ENCODE measurements at regions not wholly inside any gene's neighbourhood (a gene's known extent, or its start where the extent isn't known, plus 50 kb on each side); places are given as distances from the start of the nearest gene placed in this dataset.

- DNase-seq = no peak
Measured at GRCh38 chr3:117417411-117417810, 707.8 kb downstream of the TUSC7 start.

- DNase-seq = no peak
Measured at GRCh38 chr3:117427081-117427480, 717.5 kb downstream of the TUSC7 start.

- DNase-seq = no peak
Measured at GRCh38 chr3:117433427-117433826, 723.8 kb downstream of the TUSC7 start.

- no peak for DNase-seq
Measured at GRCh38 chr3:117434661-117435412, 725.3 kb downstream of the TUSC7 start.

- DNase-seq = no peak
Measured at GRCh38 chr3:117435506-117435905, 725.9 kb downstream of the TUSC7 start.

GRCh38 chr3:117439812-117440211 is 730.2 kb downstream of the TUSC7 start:
- DNase-seq = no peak

GRCh38 chr3:117441851-117442250 is 732.3 kb downstream of the TUSC7 start:
- no peak for DNase-seq

GRCh38 chr3:117442566-117442965 is 733.0 kb downstream of the TUSC7 start:
- no peak for DNase-seq

GRCh38 chr3:117443014-117443413 is 733.4 kb downstream of the TUSC7 start:
- no peak for DNase-seq

GRCh38 chr3:117444175-117444574 is 734.6 kb downstream of the TUSC7 start:
- no peak for DNase-seq

- no peak for DNase-seq
Measured at GRCh38 chr3:117447419-117447818, 737.8 kb downstream of the TUSC7 start.

- no peak for DNase-seq
Measured at GRCh38 chr3:117450026-117450425, 740.4 kb downstream of the TUSC7 start.

GRCh38 chr3:117454254-117454653 is 744.7 kb downstream of the TUSC7 start:
- DNase-seq = no peak

- DNase-seq = no peak
Measured at GRCh38 chr3:117454908-117455307, 745.3 kb downstream of the TUSC7 start.

- no peak for DNase-seq
Measured at GRCh38 chr3:117455782-117456181, 746.2 kb downstream of the TUSC7 start.

- no peak for DNase-seq
Measured at GRCh38 chr3:117463276-117464115, 753.9 kb downstream of the TUSC7 start.

- no peak for DNase-seq
Measured at GRCh38 chr3:117471831-117472230, 762.3 kb downstream of the TUSC7 start.

- DNase-seq = no peak
Measured at GRCh38 chr3:117473981-117474538, 764.5 kb downstream of the TUSC7 start.

- DNase-seq = no peak
Measured at GRCh38 chr3:117476572-117476971, 767.0 kb downstream of the TUSC7 start.

- no peak for DNase-seq
Measured at GRCh38 chr3:117477214-117477755, 767.7 kb downstream of the TUSC7 start.

- no peak for DNase-seq
Measured at GRCh38 chr3:117479095-117479494, 769.5 kb downstream of the TUSC7 start.

- no peak for DNase-seq
Measured at GRCh38 chr3:117480525-117480924, 770.9 kb downstream of the TUSC7 start.

- DNase-seq = no peak
Measured at GRCh38 chr3:117480972-117481371, 771.4 kb downstream of the TUSC7 start.

- no peak for DNase-seq
Measured at GRCh38 chr3:117483839-117484238, 774.3 kb downstream of the TUSC7 start.

All from HCEC 1CT (cell line).